ENCODE measurements at regions not wholly inside any gene's neighbourhood (a gene's known extent, or its start where the extent isn't known, plus 50 kb on each side); places are given as distances from the start of the nearest gene placed in this dataset.

DNA sequence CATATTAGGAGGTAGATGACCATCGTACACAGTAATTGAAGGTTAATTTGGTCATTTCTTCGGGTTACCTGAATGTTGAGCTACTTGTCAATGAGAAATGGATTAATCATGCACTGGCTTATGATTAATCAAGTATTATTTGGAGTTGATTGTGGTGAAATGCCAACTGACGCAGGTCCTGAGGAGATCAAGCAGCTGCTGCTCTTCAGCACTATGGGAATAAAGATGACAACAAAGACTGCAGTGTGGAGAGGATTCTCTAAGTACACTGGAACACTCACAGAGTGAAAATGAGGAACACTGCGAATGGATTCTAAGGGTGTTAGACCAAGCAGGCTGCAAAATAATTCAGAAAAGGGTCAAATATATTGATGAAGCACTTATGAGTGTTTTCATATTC lies 202.8 kb upstream of the DIO2 start:
- H3K4me1 Mint-ChIP-seq: no peaks in the 10 kb centered on the region
- H3K4me3 Mint-ChIP-seq: no peak overlapping the region
- no peaks in the 10 kb centered on the region for H3K9me3 Mint-ChIP-seq
- peaks cover 3% of the 10 kb centered on the region for H3K27me3 Mint-ChIP-seq (ENCODE audit: low read depth)
- no peak overlapping the region for H3K27ac Mint-ChIP-seq
- TF ChIP-seq, protein P1, sequence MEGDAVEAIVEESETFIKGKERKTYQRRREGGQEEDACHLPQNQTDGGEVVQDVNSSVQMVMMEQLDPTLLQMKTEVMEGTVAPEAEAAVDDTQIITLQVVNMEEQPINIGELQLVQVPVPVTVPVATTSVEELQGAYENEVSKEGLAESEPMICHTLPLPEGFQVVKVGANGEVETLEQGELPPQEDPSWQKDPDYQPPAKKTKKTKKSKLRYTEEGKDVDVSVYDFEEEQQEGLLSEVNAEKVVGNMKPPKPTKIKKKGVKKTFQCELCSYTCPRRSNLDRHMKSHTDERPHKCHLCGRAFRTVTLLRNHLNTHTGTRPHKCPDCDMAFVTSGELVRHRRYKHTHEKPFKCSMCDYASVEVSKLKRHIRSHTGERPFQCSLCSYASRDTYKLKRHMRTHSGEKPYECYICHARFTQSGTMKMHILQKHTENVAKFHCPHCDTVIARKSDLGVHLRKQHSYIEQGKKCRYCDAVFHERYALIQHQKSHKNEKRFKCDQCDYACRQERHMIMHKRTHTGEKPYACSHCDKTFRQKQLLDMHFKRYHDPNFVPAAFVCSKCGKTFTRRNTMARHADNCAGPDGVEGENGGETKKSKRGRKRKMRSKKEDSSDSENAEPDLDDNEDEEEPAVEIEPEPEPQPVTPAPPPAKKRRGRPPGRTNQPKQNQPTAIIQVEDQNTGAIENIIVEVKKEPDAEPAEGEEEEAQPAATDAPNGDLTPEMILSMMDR (IDR thresholded peaks at IDR 0.05; ENCODE audit: unreplicated experiment in 3 of 3): no peak
- no peaks in the 10 kb centered on the region for H3K36me3 Mint-ChIP-seq (ENCODE audit: low read depth)

DNA sequence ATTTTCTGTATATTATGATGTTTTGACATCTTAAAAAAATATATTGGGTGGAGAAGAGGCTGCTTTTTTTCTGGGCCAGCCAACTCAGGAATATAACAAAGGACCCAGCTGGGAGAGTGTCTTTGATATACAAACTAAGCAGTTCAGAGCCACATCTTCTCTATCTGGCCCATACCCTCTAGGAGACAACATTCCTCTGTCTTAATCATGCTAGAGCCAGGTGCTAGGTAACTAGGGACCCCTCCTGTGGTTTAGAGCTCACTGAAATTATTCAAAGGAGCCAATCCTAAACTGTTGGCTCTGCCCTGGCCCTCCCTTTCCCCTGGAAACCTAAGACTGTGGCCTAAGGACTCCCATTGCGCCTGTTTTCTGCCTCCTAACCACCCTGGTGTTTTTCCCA lies 193.1 kb upstream of the DIO2 start:
- Mint-ChIP-seq H3K36me3 (ENCODE audit: low read depth) (no peaks in the 10 kb centered on the region), H3K4me3 (no peak overlapping the region), H3K27ac (no peak overlapping the region), H3K27me3 (ENCODE audit: low read depth) (no peaks in the 10 kb centered on the region), H3K9me3 (no peaks in the 10 kb centered on the region), H3K4me1 (no peaks in the 10 kb centered on the region)
- TF ChIP-seq, protein P1 (IDR thresholded peaks at IDR 0.05; ENCODE audit: unreplicated experiment in 3 of 3): no peak

GRCh38 chr14:80403036-80403435 lies 191.7 kb upstream of the DIO2 start:
- Mint-ChIP-seq H3K9me3 (peaks cover 2% of the 10 kb centered on the region), H3K36me3 (ENCODE audit: low read depth) (no peaks in the 10 kb centered on the region), H3K27ac (no peak overlapping the region), H3K4me3 (no peak overlapping the region), H3K4me1 (no peaks in the 10 kb centered on the region), H3K27me3 (ENCODE audit: low read depth) (no peaks in the 10 kb centered on the region)
- TF ChIP-seq, protein P1 (IDR thresholded peaks at IDR 0.05; ENCODE audit: unreplicated experiment in 3 of 3): no peak

DNA sequence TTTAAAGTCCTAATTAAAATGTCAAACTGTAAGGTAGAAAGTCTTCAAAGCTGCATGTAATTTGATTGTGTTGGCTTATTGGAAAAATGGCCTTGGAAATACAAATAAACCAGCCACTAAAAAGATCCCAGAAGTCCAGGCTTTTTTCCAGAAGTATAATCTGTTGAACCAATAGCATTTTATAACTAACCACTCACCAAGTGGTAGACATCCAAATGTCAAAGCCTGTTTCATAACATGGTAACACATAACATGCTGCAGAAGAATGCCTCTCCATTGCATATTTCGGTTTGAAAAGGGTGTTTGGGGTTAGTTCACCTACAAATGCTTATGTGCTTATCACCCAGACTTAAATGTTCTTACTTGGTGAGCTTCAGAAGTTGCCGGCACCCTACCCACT lies 183.7 kb upstream of the DIO2 start:
- peaks cover 5% of the 10 kb centered on the region for H3K9me3 Mint-ChIP-seq
- no peaks in the 10 kb centered on the region for H3K4me1 Mint-ChIP-seq
- H3K27ac Mint-ChIP-seq: no peak overlapping the region
- H3K4me3 Mint-ChIP-seq: no peak overlapping the region
- H3K36me3 Mint-ChIP-seq (ENCODE audit: low read depth): no peaks in the 10 kb centered on the region
- no peaks in the 10 kb centered on the region for H3K27me3 Mint-ChIP-seq (ENCODE audit: low read depth)
- TF ChIP-seq, protein P1 (IDR thresholded peaks at IDR 0.05; ENCODE audit: unreplicated experiment in 3 of 3): no peak

DNA sequence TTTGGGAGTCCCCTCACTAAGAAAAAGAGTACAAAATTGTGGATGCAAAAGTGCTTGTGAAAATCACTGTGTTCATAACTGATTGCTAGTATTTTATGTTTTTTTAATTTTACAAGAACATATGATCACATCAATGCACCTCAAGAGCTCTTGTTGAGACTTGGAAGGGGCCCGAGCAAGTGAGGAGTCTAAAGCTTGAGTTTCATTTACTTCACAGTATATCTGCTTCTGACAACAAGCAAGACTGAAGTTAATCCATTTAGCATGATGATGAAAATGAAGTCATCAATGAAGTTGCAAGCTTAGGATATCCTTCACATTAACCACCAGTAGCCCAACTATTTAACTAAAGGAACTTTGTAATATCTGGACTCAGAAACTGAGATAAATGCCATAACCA lies 182.5 kb upstream of the DIO2 start:
- no peaks in the 10 kb centered on the region for H3K4me1 Mint-ChIP-seq
- H3K36me3 Mint-ChIP-seq (ENCODE audit: low read depth): no peaks in the 10 kb centered on the region
- TF ChIP-seq, protein P1 (IDR thresholded peaks at IDR 0.05; ENCODE audit: unreplicated experiment in 3 of 3): no peak
- peaks cover 5% of the 10 kb centered on the region for H3K9me3 Mint-ChIP-seq
- no peak overlapping the region for H3K27ac Mint-ChIP-seq
- H3K27me3 Mint-ChIP-seq (ENCODE audit: low read depth): no peaks in the 10 kb centered on the region
- H3K4me3 Mint-ChIP-seq: no peak overlapping the region

GRCh38 chr14:80390906-80391305 lies 179.6 kb upstream of the DIO2 start:
- TF ChIP-seq, protein P1 (IDR thresholded peaks at IDR 0.05; ENCODE audit: unreplicated experiment in 3 of 3): no peak
- no peaks in the 10 kb centered on the region for H3K36me3 Mint-ChIP-seq (ENCODE audit: low read depth)
- no peak overlapping the region for H3K27ac Mint-ChIP-seq
- no peaks in the 10 kb centered on the region for H3K9me3 Mint-ChIP-seq
- H3K4me1 Mint-ChIP-seq: peaks cover 5% of the 10 kb centered on the region
- no peak overlapping the region for H3K4me3 Mint-ChIP-seq
- no peaks in the 10 kb centered on the region for H3K27me3 Mint-ChIP-seq (ENCODE audit: low read depth)

Measured in nephron (organoid).